CD4-positive, alpha-beta T cell treated with Interleukin-17A for 1 hour (primary cell): ENCODE measurements at regions not wholly inside any gene's neighbourhood (a gene's known extent, or its start where the extent isn't known, plus 50 kb on each side); places are given as distances from the start of the nearest gene placed in this dataset.
"Not testable (repeated sequence)": the region's sequence is repeated elsewhere in the genome, so short reads cannot be mapped to it uniquely, and the experiment has no call there.

Experiments
- DNase-seq: peaks from one replicate; pipeline ENCODE4 v3.0.0-alpha.2; 2020

DNA sequence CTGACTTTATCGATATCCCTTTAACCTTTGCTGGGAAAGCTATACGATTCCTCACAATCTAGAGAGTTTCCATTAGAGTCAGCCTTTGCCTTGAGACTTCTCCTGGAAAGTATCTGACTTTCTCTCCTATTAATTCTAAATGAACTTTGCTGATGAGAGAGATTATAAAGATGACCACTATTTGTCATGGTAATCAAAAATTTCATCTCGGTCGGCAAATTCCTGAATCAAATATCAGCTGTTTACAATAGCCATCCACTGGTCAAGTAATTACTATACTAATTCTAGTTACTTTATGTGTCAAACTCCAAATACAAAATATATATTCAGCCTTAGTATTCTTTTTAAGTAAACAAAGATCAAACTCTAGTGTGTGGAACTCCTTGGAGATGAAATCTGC, 164.4 kb upstream of the ITGA1 start:
- no peak for DNase-seq

DNA sequence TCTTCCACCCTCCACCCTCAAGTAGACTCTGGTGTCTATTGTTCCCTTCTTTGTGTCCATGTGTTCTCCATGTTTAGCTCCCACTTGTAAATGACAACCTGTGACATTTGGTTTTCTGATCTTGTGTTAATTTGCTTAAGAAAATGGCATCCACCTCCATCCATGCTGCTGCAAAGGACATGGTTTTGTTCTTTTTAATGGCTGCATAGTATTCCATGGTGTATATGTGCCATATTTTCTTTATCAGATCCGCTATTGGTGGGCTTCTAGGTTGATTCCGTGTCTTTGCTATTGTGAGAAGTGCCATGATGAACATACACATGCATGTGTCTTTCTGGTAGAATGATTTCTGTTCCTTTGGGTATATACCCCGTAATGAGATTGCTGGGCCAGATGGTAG, 163.4 kb upstream of the ITGA1 start:
- DNase-seq: no peak

- no peak for DNase-seq
Measured at GRCh38 chr5:52626312-52626711, 161.4 kb upstream of the ITGA1 start.

DNA sequence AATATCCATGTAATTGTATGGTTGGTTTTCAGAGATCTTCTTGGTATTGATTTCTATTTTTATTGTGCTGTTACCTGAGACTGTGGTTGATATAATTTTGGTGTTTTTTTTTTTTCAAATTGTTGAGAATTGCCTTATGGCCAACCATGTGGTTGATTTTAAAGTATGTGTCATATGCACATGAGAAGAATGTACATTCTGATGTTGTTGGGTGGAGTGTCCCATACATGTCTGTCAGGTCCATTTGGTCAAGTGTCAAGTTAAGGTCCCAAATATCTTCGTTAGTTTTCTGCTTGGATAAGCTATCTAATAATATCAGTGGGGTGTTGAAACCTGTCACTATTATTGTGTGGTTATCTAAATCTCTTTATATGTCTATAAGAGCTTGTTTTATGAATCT, 160.0 kb upstream of the ITGA1 start:
- no peak for DNase-seq

DNA sequence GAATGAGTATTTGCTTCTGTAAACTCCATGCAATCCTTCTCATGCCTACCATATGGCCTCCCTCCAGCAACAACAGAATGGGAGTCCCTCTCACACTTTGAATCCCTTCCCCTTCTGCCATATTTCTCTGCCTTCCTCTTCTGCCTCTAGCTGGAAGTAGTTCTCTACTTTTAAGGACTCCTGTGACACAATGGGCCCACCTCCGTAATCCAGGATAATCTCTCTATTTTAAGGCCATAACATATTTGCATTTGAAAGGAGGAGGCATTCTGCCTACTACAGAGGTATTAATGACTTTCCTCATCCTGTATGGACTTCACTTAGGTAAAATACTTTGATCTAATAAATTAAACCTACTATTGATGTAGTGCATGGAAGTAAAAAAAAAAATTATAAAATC, 155.4 kb upstream of the ITGA1 start:
- DNase-seq: no peak

GRCh38 chr5:52634171-52634570, 153.5 kb upstream of the ITGA1 start:
- DNase-seq: not testable (repeated sequence)

DNA sequence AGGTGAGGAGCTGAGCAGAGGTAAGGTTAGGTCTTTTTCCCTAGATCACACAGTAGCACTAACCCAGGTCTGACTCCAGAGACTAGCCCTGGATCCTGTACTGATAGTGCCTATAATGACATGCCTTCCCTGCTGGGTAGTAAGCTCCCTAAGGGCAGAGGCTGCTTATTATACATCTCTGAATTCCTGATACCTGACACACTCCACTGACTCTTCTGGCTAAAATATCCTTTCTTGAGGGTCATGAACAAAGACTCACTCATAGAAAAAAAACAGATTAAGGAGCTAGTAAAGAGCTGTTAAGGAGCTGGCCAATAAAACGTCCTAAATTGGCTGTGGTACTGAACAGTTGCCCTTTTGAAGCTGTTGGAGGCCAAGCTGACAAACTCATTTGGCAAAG, 149.0 kb upstream of the ITGA1 start:
- DNase-seq: no peak

DNA sequence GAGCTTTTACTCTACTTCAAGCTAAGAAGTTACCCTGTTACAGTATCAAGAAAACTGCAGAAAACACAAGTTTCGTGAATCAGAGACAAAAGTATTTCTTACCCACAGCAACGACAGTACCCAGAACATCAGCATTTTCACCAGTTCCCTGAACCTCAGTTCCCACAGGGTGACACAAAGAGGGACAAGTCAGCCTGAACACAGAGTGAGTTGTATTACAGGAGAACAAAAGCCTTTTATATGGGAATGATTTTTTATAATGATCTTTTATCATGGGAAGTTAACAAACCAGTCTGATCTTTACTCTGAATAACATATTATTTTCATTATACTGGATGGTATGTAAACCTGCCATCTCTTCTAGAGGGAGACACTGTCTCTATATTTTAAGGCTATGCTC, 139.0 kb upstream of the ITGA1 start:
- DNase-seq: no peak

DNA sequence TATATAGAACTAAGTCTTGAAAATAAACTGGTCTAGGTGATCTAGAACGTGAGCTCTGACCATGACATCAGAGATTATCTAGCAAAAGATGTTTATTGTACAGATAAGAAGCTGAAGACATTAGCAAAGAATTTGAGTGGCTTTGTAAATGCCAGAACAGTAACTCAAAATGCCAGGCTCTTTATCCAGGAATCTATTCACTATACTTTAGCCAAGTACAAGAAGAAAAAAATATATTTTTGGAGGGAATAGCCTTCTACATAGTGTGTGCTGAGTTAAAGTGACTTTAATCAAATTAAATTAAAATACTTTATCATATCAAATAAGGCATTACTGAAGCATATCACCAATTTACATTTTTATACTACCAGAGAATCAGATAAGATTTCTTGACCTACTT, 132.6 kb upstream of the ITGA1 start:
- DNase-seq: no peak

DNA sequence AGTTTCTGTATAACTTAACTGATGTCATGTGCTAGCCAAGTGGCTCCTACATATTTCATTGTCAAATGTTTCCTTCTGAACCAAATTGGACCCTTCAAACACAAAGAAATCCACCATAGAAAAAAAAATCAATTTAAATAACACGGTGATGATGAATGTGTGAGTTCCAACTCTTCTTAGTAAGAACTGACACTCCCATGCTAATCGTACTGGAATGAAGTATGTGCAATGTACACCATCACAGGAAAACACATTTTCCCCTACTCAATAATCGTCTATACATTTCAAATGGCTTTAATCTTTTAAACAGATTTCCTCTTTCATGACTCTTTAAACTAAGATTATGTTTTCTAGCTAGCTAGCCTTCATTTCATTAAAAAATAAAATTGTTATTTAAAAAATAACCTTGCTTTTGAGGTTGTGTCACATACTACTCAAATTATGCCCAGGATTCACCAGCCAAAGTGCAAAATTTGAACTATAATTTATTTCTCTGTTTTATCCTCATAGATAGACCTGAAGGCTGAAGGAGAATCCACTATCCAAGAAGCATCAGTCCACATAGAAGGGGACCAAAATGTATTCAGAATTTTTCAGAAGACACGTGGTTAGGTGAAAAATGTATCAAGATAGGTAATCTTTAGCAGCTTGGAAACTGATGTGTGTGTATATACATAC, 131.0 kb upstream of the ITGA1 start:
- no peak for DNase-seq

DNA sequence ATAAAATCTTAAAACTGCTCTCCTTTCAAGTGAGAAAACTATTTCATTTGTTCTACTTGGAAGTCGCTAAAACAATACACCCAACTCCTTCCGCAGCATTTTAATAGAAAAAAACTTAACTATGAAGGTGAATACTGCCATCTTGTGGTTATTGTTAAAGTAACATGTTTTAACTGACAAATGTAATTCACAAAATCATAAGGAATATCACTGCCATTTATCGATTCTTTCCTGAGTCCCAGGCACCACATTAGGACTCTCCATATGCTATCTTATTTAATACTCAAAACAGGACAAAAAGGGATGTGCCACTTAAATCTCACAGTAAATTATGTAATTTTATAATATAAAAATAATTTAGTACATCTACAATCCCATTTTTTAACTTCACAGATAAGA, 130.5 kb upstream of the ITGA1 start:
- DNase-seq: peak; percentile 58

DNA sequence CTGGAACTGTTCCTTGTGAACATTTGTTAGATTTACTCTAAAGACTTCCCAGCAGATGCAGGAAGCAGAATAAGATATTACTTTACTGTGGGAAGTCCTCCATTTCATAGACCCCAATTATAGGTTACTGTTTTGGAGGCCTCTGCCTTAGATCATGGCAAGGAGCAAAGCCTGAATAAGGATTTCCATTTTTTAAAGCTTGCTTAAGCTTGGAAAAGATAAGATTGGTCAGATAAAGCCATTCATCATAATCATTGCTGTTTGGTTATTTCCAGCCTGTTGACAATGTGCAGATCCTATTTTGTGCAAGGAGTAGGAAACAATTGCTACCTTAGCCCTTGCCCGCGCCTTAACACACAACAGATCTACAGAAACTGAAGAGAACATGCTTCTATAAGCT, 129.5 kb upstream of the ITGA1 start:
- DNase-seq: no peak

- no peak for DNase-seq
Measured at GRCh38 chr5:52660621-52661020, 127.1 kb upstream of the ITGA1 start.

DNA sequence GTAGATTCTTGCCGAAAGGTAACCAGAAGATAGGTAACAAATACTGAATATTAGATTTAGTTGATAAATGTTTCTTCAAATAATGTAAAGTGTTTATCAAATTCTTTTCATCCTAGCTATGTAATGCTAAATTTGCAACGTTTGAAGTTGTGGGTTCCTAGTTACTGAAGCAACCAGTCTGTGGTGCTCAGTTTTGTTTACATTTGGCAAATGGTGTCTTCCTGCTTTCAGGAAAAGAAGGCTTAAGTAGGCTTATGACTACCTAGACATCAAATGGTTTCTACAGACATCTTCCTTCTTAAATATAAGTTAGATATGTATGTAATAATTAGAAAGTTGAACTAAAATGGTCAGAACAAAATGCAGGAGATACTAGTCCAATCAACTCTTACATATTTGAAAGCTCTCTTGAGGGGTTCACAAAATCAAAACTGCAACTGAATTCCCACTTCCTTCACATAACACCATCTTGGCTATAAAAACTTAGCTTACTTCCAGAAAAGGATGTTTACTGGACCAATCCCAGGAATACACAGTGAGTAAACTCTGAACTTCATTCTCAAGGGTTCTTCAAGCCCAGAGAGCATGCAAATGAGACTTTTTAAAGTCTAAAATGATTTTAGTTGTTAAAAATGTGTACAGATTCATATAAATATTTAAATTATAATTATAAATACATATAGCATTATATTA, 125.7 kb upstream of the ITGA1 start:
- no peak for DNase-seq

- DNase-seq: no peak
Measured at GRCh38 chr5:52665559-52665958, 122.2 kb upstream of the ITGA1 start.

GRCh38 chr5:52668139-52668538, 119.6 kb upstream of the ITGA1 start:
- no peak for DNase-seq

DNA sequence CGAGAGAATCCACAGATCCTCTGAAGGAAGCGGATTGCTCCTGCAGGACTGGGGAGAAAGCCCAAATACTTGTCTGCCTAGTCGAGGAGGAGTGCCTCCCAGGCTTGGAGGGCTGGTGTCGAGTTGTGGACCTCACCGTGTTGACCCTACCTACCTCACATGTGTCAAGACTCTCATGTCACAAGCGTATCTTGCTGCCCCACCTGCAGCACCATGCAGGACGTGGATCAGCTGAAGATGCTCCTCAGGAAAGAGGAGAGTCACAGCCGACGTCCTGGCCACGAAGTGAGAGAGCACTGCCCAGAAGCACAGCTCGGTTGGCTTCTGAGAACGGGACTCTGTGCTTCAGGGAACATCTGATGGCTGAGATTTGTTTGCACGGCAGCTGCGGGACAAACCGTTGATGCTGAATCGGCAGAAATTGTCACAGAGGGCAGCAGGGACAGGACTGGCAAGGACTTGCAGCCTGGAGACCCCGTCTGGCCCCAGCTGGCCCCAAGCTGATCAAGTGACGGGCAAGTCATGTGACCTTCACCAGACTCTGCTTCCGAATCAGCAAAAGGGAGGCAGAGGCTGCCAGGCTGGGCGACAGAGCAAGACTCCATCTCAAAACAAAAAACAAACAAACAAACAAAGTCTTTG, 119.1 kb upstream of the ITGA1 start:
- no peak for DNase-seq

DNA sequence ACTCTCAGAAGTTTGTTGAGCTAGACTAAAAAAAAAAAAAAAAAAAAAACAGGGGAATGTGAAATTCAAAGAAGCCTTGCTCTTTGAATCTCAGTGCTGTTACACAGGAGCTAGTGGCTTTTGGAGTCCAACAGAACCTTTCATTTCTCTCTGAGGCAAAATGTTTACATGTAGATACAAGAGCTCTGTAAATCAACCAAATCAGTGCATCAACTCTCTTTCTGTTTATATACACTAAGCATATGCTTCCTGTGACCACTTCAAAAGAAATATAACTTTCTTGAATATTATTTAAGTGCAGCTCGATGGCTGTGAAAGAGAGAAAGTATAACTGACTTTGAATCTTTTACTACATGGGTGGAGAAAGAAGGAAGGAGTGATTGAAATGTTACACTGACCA, 115.3 kb upstream of the ITGA1 start:
- DNase-seq: no peak

DNA sequence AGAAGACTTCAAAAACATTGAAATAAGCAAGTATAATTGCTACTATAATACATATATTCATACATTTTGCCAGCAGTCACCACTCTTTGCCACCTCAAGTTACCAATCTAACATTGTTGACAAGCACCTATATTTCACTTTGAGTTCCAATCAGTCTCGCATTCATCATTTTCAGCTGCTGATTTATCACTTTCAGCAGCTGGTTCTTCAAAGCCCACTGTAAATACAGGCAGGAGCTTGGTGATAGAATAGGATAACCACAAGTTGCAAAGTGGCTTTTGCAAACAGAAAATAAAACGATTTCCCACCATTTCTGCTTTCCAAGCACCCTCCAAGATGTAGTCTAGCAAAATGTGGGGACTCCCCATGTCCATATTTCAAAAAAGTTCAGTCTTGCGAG, 114.2 kb upstream of the ITGA1 start:
- DNase-seq: no peak

DNA sequence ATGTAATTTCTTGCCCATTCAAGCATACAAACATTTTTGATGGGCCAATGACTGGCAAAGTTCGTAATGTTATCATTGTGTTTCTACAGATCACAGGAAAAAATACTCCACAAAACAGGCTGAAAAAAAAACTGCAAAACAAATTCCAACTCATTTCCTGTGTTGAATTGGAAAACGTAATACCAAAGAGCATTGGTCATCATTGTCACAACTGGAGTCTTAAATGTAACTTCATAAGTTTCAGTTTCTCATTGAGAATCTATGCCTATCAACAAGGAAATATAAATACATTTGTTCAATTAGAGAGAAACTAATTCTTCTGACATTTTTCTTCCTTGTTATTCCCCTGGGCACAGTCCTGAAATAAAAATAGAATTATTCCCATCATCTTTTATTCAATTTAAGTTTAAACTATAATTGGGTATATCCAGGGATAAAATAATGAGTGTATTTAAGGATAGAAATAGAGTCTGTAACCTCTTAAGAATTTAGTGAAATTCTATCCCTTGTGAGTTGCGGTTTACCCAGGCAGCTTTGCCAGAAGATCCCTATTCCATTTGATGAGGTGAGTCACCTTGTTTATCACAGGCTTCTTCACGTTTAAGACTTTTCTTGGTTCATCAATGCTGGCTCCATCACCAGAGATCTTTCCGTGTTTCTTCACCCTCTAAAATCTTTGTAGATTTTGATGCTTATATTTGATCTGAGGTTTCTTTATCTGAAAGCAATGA, 112.7 kb upstream of the ITGA1 start:
- no peak for DNase-seq

DNA sequence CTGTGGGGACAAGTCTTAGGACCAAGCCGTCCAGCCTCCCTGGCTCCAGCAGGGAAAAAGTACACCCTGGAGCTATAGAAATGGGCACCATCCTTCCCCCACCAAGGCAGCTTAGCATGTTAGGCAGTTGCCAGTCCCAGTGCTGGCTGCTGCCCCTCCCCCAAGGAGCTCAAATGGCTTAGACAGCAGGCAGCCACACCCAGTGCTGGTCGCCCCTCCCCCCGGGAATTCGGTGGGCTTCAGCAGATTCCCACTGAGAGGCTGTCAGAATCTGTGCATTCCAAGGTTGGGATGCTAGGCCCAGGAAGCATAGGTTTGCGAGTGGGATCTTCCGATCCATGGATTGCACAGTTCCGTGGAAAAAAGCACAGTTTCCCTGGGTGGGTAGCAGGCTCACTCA, 105.2 kb upstream of the ITGA1 start:
- DNase-seq: no peak

DNA sequence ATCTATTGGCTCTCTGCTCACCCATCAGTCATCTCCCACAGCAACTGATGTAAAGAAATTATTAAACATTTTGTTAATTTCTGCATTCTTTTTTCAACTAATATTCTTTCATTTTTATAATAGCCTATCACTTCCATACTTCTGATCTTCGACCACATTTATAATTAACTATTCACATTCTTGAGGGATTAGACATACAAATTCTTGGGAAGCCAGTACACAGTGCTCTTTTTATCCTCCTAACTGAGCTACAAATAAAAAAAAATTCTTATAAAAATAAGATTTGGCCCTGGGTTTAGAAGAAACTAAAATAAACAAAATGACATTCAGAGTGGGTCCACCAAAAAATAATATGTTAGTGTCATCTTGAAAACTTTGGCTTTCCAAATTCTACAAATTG, 103.7 kb upstream of the ITGA1 start:
- DNase-seq: no peak

- DNase-seq: no peak
Measured at GRCh38 chr5:52685566-52685965, 102.2 kb upstream of the ITGA1 start.

GRCh38 chr5:52685971-52686370, 101.7 kb upstream of the ITGA1 start:
- no peak for DNase-seq
